ENCODE measurements at regions not wholly inside any gene's neighbourhood (a gene's known extent, or its start where the extent isn't known, plus 50 kb on each side); places are given as distances from the start of the nearest gene placed in this dataset.

GRCh38 chr20:23205211-23205610 lies 119.1 kb upstream of the CD93 start (continued):
- no peak for TF ChIP-seq REST (IDR thresholded peaks at IDR 0.05; ENCODE audit: low read depth, low read length)
- no peak for TF ChIP-seq BCL11A (IDR thresholded peaks at IDR 0.05; ENCODE audit: low read depth, low read length)

- H3K36me3 ChIP-seq (ENCODE audit: control insufficient read depth in 2 of 2, insufficient read depth in 2 of 2, low read length in 1 of 2): no peaks in the 10 kb centered on the region
- SMC1A ChIA-PET (ENCODE audit: uncharacterized antibody, unreplicated experiment): interaction anchor here (1.3 to 4.0 kb wide), 3 partner anchors 22 to 152 kb away, joined by 3 to 32 read pairs (median 4); no protein-coding TSS in a partner anchor
- ATAC-seq (no peak), DNase-seq (ENCODE audit: low read depth, low spot score) (no peak), FAIRE-seq (no peak)
- no peaks in the 10 kb centered on the region for H3K4me1 ChIP-seq (ENCODE audit: control insufficient read depth, insufficient read depth, low read length)
- no peaks in the 10 kb centered on the region for H3K79me2 ChIP-seq (ENCODE audit: control insufficient read depth, insufficient read depth, low read length)
- no TSS peak for BruUV-seq (replicated peaks)
- H3K27ac ChIP-seq (ENCODE audit: control insufficient read depth, insufficient read depth): no peak overlapping the region
- H3K9ac ChIP-seq (ENCODE audit: control insufficient read depth, insufficient read depth, low read length): no peak overlapping the region
- H2AFZ ChIP-seq (ENCODE audit: control insufficient read depth, low read depth, low read length): no peak overlapping the region
- H3K4me2 ChIP-seq (ENCODE audit: control insufficient read depth, insufficient read depth): no peak overlapping the region
- RAD21 ChIA-PET (ENCODE audit: unreplicated experiment): interaction anchor here (0.6 kb wide), 1 partner anchor 158 kb away, joined by 3 read pairs; no protein-coding TSS in a partner anchor
- H3K27me3 ChIP-seq (replicated peaks in 1 of 2; ENCODE audit: control insufficient read depth in 2 of 2, insufficient read depth in 2 of 2, low read length in 1 of 2): peaks cover 0 to 4% of the 10 kb centered on the region in 2 experiments; a peak in 1 of 4 replicates
- H3K4me3 ChIP-seq: no peak overlapping the region
- in situ Hi-C loops (cut with MboI): no loop called here
- POLR2A ChIA-PET: interaction anchor here (0.6 kb wide), 1 partner anchor 966 kb away, joined by 3 read pairs; no protein-coding TSS in a partner anchor
- intact Hi-C loops (cut with micrococcal nuclease; ENCODE audit: unreplicated experiment): loop anchor here (5.0 kb wide), 1 partner anchor 152 kb away; no protein-coding TSS in a partner anchor
- H4K20me1 ChIP-seq (ENCODE audit: control insufficient read depth, insufficient read depth): no peaks in the 10 kb centered on the region
- WGBS (ENCODE audit: insufficient coverage, insufficient replicate concordance, low lambda C conversion rate, missing lambda C conversion rate): 44% methylated on average over 9 of the region's 9 CpGs
- CTCF ChIA-PET: interaction anchor here (1.2 to 4.3 kb wide), 3 partner anchors 17 to 513 kb away, joined by 3 to 37 read pairs (median 3); no protein-coding TSS in a partner anchor
- no peaks in the 10 kb centered on the region; the same call in 2 of the 3 replicates for H3K9me3 ChIP-seq (replicated peaks; ENCODE audit: control insufficient read depth, insufficient read depth, low read length)
- TF ChIP-seq ATF2 (IDR thresholded peaks at IDR 0.05; ENCODE audit: low read length): no peak
- TF ChIP-seq REST (IDR thresholded peaks at IDR 0.05; ENCODE audit: low read depth, low read length): no peak
- no peak for TF ChIP-seq USF2 (IDR thresholded peaks at IDR 0.05; ENCODE audit: borderline replicate concordance, low read depth, low read length)
- TF ChIP-seq MAX (IDR thresholded peaks at IDR 0.05; ENCODE audit: low read depth, low read length): no peak
Measured at GRCh38 chr20:23203951-23204730, 118.0 kb upstream of the CD93 start.

Data from GM12878 (cell line).